ENCODE measurements at regions not wholly inside any gene's neighbourhood (a gene's known extent, or its start where the extent isn't known, plus 50 kb on each side); places are given as distances from the start of the nearest gene placed in this dataset.
"Not testable (repeated sequence)": the region's sequence is repeated elsewhere in the genome, so short reads cannot be mapped to it uniquely, and the experiment has no call there.

DNA sequence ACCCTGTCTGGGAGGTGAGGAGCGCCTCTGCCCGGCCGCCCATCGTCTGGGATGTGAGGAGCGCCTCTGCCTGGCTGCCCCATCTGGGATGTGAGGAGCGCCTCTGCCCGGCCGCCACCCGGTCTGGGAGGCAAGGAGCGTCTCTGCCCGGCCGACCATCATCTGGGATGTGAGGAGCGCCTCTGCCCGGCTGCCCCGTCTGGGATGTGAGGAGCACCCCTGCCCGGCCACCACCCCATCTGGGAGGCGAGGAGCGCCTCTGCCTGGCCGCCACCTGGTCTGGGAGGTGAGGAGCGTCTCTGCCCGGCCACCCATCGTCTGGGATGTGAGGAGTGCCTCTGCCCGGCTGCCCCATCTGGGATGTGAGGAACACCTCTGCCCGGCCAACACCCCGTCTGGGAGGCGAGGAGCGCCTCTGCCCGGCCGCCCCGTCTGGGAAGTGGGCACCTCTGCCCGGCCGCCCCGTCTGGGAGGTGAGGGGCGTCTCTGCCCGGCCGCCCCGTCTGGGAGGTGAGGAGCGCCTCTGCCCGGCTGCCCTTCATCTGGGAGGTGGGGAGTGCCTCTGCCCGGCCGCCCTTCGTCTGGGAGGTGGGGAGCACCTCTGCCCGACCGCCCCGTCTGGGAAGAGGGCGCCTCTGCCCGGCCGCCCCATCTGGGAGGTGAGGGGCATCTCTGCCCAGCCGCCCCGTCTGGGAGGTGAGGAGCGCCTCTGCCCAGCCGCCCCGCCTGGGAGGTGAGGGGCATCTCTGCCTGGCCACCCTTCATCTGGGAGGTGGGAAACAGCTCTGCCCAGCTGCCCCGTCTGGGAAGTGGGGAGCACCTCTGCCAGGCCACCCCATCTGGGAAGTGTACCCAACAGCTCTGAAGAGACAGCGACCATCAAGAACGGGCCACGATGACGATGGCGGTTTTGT is 399.7 kb downstream of the CAAP1 start:
- DNase-seq (ENCODE audit: low read depth), result not testable (repeated sequence)

DNA sequence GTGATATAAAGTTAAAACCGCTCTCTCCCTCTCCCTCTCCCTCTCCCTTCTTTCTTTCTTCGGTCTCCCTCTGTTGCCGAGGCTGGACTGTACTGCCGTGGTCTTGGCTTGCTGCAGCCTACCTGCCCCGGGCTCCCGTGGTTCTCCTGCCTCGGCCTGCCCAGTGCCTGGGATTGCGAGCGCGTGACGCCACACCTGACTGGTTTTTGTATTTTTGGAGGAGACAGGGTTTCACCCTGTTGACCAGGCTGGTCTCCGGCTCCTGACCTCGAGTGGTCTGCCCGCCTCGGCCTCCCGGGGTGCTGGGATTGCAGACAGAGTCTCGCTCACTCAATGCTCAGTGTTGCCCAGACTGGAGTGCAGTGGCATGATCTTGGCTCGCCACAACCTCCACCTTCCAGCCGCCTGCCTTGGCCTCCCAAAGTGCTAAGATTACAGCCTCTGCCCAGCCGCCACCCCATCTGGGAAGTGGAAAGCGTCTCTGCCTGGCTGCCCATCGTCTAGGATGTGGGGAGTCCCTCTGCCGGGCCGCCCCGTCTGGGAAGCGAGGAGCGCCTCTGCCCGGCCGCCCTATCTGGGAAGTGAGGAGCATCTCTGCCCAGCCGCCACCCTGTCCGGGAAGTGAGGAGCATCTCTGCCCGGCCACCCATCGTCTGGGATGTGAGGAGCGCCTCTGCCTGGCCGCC is 400.5 kb downstream of the CAAP1 start:
- DNase-seq (ENCODE audit: low read depth), result not testable (repeated sequence)

DNA sequence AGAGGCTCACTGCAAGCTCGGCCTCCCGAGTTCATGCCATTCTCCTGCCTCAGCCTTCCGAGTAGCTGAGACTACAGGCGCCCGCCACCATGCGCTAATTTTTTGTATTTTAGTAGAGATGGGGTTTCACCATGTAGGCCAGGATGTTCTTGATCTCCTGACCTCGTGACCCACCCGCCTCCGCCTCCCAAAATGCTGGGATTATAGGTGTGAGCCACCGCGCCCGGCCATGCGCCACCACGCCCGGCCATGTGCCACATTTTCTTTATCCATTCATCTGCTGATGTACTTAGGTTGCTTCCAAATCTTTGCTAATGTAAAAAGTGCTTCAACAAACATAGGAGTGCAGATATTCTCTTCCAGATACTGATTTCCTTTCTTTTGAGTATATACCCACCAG is 408.6 kb downstream of the CAAP1 start:
- no peak for DNase-seq (ENCODE audit: low read depth)

GRCh38 chr9:26477963-26478362 is 414.6 kb downstream of the CAAP1 start:
- no peak for DNase-seq (ENCODE audit: low read depth)

GRCh38 chr9:26471261-26471660 is 421.3 kb downstream of the CAAP1 start:
- no peak for DNase-seq (ENCODE audit: low read depth)

GRCh38 chr9:26470284-26470683 is 422.3 kb downstream of the CAAP1 start:
- DNase-seq (ENCODE audit: low read depth), result no peak

DNA sequence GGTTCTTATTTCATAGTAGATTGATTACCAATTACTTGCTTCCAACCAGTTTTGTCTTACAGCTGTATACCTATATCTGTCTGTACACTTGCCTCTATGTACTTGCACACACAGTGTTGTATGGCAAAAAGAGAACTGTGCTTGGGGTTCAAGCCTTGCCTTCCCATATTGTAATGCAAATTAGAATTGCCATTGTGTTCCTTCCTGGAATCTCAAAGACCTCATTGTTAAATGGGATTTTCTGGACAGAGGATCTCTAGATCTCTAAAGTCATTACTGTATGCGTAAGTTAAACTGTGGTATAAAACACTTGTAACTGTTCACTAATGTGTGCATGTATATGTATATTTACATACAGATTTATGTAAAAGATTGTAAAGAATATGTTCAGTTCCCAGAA is 428.8 kb downstream of the CAAP1 start:
- no peak for DNase-seq (ENCODE audit: low read depth)

GRCh38 chr9:26462751-26463150 is 429.9 kb downstream of the CAAP1 start:
- no peak for DNase-seq (ENCODE audit: low read depth)

DNA sequence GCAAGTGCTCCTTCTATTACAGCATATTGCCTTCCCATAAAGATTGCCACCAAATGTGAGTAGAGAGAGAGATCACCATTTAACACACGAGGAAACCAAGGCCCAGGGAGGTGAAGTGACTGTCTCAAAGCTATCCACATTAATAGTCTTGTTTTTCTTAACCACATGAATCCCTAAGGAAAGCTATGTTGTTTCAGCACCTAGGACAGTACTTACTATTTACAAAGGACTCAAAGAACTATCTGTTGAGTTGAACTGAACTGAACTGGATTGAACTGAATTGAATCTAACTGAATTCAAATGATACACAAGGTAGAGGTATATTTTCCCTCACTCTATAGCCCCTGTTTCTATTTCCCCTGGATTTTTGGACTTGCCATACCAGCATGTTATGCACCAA is 430.4 kb downstream of the CAAP1 start:
- DNase-seq (ENCODE audit: low read depth), result no peak

DNA sequence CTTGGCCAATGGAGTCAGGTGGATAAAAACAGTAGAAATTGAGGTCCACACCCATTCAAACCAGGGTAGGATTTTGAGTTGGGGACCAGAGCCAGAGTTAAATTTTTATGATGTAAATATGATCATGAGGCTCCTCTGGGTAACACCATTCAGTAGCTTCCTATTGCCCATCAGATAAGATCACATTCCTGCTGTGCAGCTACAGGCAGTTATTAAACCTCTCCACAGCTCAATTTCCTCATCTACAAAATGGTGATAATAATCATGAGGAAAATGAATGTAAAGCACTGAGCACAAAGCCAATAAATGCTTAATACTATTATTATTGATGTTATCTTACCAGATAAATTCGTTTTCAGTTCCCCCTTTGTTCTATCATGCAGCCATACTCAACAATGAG is 432.0 kb downstream of the CAAP1 start:
- DNase-seq (ENCODE audit: low read depth), result no peak

GRCh38 chr9:26459959-26460358 is 432.6 kb downstream of the CAAP1 start:
- DNase-seq (ENCODE audit: low read depth), result no peak

GRCh38 chr9:26458054-26458453 is 434.5 kb downstream of the CAAP1 start:
- no peak for DNase-seq (ENCODE audit: low read depth)

DNA sequence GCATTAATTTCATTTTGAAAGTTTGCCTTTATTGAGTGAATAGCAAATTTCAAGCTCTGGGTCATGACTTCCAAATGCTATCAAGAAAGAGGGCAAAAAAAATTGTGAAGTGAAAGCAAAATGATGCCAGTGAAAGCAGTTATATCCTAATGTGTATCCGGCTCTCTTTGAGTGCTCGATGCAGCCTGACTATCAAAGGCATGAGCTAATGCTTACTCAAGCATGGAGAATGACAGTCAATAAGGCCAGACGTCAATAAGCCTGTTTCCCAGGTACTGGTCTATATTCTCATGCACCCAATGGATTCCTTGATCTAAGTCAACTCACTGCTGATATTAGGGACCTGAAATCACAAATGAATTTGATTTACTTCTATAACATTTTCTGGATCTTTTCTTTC is 435.5 kb downstream of the CAAP1 start:
- DNase-seq (ENCODE audit: low read depth), result no peak

DNA sequence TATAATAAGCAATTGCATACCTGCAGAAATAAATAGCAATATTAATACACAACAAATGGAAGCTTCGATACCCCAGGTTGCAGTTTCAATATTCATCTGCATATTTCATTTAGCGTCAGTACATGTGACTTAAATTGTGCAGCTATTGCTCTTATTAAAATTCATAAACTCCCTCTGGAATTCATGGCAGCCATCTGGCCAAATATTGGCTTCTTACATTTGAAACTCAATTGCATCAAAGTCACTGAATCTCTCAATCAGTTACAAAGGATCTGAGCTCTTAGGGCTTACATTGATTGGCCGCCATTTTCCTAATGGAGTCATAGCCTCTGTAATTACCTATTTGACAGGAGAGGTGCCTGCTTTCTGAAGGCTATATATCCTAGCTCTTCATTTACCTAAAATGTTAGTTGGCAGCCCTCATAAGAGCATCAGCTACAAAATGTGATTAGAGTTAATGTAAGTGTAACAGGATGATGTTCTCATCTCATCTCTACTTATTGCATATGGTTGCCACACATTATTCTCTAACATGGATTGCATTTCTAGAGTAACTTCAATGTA is 453.5 kb downstream of the CAAP1 start:
- no peak for DNase-seq (ENCODE audit: low read depth)

DNA sequence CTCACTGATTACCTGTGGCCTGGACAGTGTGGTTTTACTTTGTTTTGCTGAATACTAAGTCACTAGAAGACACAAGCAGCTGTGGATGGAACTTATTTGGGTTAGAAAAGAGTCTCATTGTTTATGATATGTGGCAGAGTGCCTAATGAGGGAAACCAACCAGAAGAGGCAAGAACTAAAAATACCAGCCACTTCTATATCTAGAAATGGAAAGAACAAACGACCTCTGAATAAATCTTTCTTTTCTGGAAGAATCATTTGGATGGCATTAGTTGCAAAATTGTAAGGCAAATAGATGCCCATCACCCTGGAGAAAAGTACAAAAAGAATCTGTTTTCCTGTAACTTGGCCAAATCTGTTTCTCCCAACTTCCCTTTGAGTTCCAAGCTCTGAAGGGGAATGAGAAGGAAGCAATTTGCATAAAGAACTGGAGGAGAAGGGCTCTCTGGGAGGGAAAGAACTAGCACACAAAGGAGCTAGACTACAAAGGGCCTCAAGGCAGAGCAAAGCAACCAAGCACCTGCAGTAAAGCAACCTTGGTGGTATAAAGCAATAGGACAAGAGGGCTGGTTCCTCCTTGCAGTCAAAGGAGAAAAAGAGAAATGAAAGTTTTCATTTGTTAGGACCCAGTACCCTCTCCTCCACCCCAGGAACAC is 455.4 kb downstream of the CAAP1 start:
- DNase-seq (ENCODE audit: low read depth), result no peak

DNA sequence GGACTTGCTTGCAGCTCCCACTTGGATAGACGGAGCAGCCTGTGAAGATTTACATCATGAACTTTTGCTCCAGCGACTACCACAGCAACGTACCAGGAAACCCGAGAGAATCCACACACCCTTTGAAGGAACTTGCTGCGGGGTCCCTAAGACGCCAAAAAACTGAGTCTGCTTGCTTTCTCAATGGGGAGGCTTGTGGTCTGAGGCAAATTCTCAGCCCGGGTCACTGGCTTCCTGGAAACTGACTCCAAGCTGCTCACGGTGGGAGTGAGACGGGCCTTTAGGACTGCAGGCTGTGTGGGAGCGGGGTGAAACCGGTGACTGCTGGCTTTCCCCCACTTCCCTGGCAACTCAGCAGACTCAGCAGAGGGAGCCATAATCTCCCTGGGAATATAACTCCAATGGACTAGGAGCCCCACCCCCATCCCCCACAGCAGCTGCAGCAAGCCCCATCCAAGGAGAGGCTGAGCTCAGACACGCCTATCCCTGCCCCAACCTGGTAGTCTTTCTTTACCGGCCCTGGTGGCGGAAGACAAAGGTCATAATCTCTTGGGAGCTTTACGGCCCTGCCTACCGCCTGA is 466.0 kb downstream of the CAAP1 start:
- DNase-seq (ENCODE audit: low read depth), result no peak

GRCh38 chr9:26418480-26418879 is 474.1 kb downstream of the CAAP1 start:
- DNase-seq (ENCODE audit: low read depth), result no peak

DNA sequence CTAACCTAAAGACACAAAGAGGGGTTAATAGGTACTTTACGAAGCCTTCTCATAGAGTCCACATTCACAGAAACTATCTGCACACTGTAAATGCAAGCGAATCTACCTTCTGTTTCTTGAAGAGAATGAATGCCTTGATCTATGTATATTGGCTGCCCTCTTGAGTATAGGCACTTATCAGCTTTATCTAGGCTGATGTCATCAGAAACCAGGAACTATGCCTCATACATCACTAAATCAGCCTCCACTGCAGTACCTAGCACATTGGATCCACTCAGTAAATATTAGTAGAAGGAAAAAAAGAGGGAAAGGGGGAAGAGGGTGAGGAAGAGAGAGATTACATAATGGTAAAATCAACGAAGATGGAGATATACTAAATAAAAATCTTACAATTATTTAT is 477.1 kb downstream of the CAAP1 start:
- no peak for DNase-seq (ENCODE audit: low read depth)

GRCh38 chr9:26413611-26414010 is 479.0 kb downstream of the CAAP1 start:
- no peak for DNase-seq (ENCODE audit: low read depth)

DNA sequence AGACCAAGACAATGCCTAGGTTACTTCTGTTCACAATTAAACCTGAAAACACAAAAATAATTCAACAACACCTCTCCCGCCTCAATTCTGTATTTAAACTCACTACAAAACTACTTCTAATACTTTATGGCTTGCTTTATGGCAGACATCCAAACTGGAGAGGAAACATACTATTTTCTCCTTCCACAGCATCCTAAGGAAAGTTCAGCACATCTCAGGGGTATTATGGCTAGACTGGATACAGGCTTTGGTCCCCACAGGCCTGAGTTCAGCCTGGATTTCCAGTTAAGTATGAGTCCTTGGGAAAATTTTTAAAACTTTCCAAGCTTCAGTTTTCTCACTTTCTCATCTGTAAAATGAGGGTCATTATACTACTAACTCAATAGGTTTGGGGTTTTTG is 480.2 kb downstream of the CAAP1 start:
- DNase-seq (ENCODE audit: low read depth), result no peak

- DNase-seq (ENCODE audit: low read depth), result no peak
These were observed 485.9 kb downstream of the CAAP1 start for GRCh38 chr9:26406676-26407075.

- no peak for DNase-seq (ENCODE audit: low read depth)
These were observed 493.0 kb downstream of the CAAP1 start for GRCh38 chr9:26399556-26399955.

Data from activated T-cell treated with anti-CD3 and anti-CD28 coated beads for 48 hours (primary cell).